GM23338 (cell line): ENCODE measurements at regions not wholly inside any gene's neighbourhood (a gene's known extent, or its start where the extent isn't known, plus 50 kb on each side); places are given as distances from the start of the nearest gene placed in this dataset.

Experiments used
- ATAC-seq: fragments of 200-7000 bp; cut with Tn5 transposase; 3 replicates; pipeline ENCODE4 v1.9.1; 2020
- DNase-seq: peaks from one replicate; pipeline ENCODE4 v3.0.0-alpha.2; 2015; ENCODE audit warnings: low spot score
- H2AFZ ChIP-seq: fragments of 200-600 bp; sonication (generic); 2 replicates; pipeline ENCODE4 v1.8.0; 2016; ENCODE audit warnings: antibody characterized with exemption, mild to moderate bottlenecking, moderate library complexity
- H3F3A ChIP-seq: fragments of 200-600 bp; sonication (generic); replicated peaks from 2 replicates; pipeline ENCODE4 v1.8.0; 2017; ENCODE audit warnings: antibody characterized with exemption, mixed run types, low read depth
- H3K27ac ChIP-seq: fragments of 200-600 bp; sonication (generic); 2 replicates; pipeline ENCODE4 v1.6.1; 2016; ENCODE audit warnings: low read depth
- H3K27me3 ChIP-seq: fragments of 200-600 bp; sonication (generic); 2 replicates; pipeline ENCODE4 v1.8.0; 2016; ENCODE audit warnings: mild to moderate bottlenecking, mixed run types, moderate library complexity; ENCODE audit not compliant: insufficient read depth
- H3K36me3 ChIP-seq: fragments of 200-600 bp; sonication (generic); 2 replicates; pipeline ENCODE4 v1.8.0; 2016; ENCODE audit warnings: mild to moderate bottlenecking; ENCODE audit not compliant: insufficient read depth
- H3K4me1 ChIP-seq: fragments of 200-600 bp; sonication (generic); 2 replicates; pipeline ENCODE4 v1.8.0; 2016; ENCODE audit warnings: mild to moderate bottlenecking, moderate library complexity; ENCODE audit not compliant: insufficient read depth
- H3K4me2 ChIP-seq: fragments of 200-600 bp; sonication (generic); 2 replicates; pipeline ENCODE4 v1.7.1; 2017; ENCODE audit warnings: mixed run types
- H3K4me3 ChIP-seq: fragments of 200-600 bp; sonication (generic); 2 replicates; pipeline ENCODE4 v1.6.1; 2016; ENCODE audit warnings: mixed run types
- H3K79me2 ChIP-seq: fragments of 200-600 bp; sonication (generic); replicated peaks from 2 replicates; pipeline ENCODE4 v1.8.0; 2017; ENCODE audit warnings: mild to moderate bottlenecking; ENCODE audit not compliant: insufficient read depth
- H3K9me2 ChIP-seq: fragments of 200-600 bp; sonication (generic); 2 replicates; pipeline ENCODE4 v1.8.0; 2017; ENCODE audit not compliant: insufficient read depth
- H4K20me1 ChIP-seq: fragments of 200-600 bp; sonication (generic); replicated peaks from 2 replicates; pipeline ENCODE4 v1.8.0; 2017; ENCODE audit warnings: mild to moderate bottlenecking; ENCODE audit not compliant: insufficient read depth
- H3K27ac Mint-ChIP-seq: 2 replicates; pipeline ENCODE4 v1.8.0; 2020; ENCODE audit warnings: inconsistent platforms, mild to moderate bottlenecking, moderate library complexity, mixed read lengths
- H3K27me3 Mint-ChIP-seq: 3 replicates; pipeline ENCODE4 v1.8.0; 2022; ENCODE audit warnings: low read depth, mild to moderate bottlenecking, moderate library complexity, mixed read lengths, inconsistent platforms; ENCODE audit not compliant: insufficient read depth, poor library complexity
- H3K36me3 Mint-ChIP-seq: 3 replicates; pipeline ENCODE4 v1.8.0; 2021; ENCODE audit warnings: low read depth, mild to moderate bottlenecking, inconsistent platforms, moderate library complexity, mixed read lengths
- H3K4me1 Mint-ChIP-seq: 3 replicates; pipeline ENCODE4 v1.8.0; 2020; ENCODE audit warnings: mild to moderate bottlenecking, inconsistent platforms, mixed read lengths
- H3K4me3 Mint-ChIP-seq: 3 replicates; pipeline ENCODE4 v1.8.0; 2021; ENCODE audit warnings: moderate library complexity, mild to moderate bottlenecking, inconsistent platforms, mixed read lengths
- H3K9me3 Mint-ChIP-seq: 3 replicates; pipeline ENCODE4 v1.8.0; 2020; ENCODE audit warnings: moderate library complexity, mild to moderate bottlenecking, inconsistent platforms, mixed read lengths
- CREB1 ChIP-seq: fragments of 250-450 bp; sonication (Bioruptor Pico); IDR thresholded peaks from 2 replicates; pipeline ENCODE4 v1.5.0; 2020; ENCODE audit warnings: low read depth, mild to moderate bottlenecking, moderate library complexity
- CTCF ChIP-seq, 2 experiments: fragments of 200-600 bp in 1 of 2; sonication (generic) in 1 of 2; conservative IDR thresholded peaks; 2 replicates each; pipeline versions ENCODE4 v1.5.1 to v1.6.1; 2016 to 2017; ENCODE audit warnings: antibody characterized with exemption in 2 of 2, low read depth in 2 of 2, mild to moderate bottlenecking in 2 of 2, moderate library complexity in 1 of 2
- ETS1 ChIP-seq: IDR thresholded peaks from 2 replicates; pipeline ENCODE4 v1.6.1; 2016; ENCODE audit warnings: antibody characterized with exemption
- EZH2 ChIP-seq: fragments of 200-600 bp; sonication (generic); IDR thresholded peaks from one replicate; pipeline ENCODE4 v1.8.0; 2017; ENCODE audit warnings: antibody characterized with exemption, mild to moderate bottlenecking, low read depth; ENCODE audit not compliant: unreplicated experiment
- EZH2phosphoT487 ChIP-seq: fragments of 200-600 bp; sonication (generic); IDR thresholded peaks from one replicate; pipeline ENCODE4 v1.8.1; 2018; ENCODE audit warnings: antibody characterized with exemption; ENCODE audit not compliant: unreplicated experiment
- JUNB ChIP-seq: IDR thresholded peaks from one replicate; pipeline ENCODE4 v1.6.1; 2016; ENCODE audit warnings: antibody characterized with exemption; ENCODE audit not compliant: unreplicated experiment
- NANOG ChIP-seq: IDR thresholded peaks from 2 replicates; pipeline ENCODE4 v1.6.1; 2016; ENCODE audit warnings: antibody characterized with exemption, borderline replicate concordance
- POLR2AphosphoS5 ChIP-seq: IDR thresholded peaks from 2 replicates; pipeline ENCODE4 v1.6.1; 2016; ENCODE audit warnings: antibody characterized with exemption, low read depth
- REST ChIP-seq: IDR thresholded peaks from one replicate; pipeline ENCODE4 v1.6.1; 2018; ENCODE audit warnings: antibody characterized with exemption; ENCODE audit not compliant: unreplicated experiment
- STAT1 ChIP-seq: IDR thresholded peaks from one replicate; pipeline ENCODE4 v1.6.1; 2016; ENCODE audit warnings: antibody characterized with exemption; ENCODE audit not compliant: unreplicated experiment
- ZNF114 ChIP-seq: fragments of 250-450 bp; sonication (Bioruptor Pico); IDR thresholded peaks from 2 replicates; pipeline ENCODE4 v1.5.0; 2020; ENCODE audit warnings: mild to moderate bottlenecking, moderate library complexity
- ZNF331 ChIP-seq: fragments of 250-450 bp; sonication (Bioruptor Pico); IDR thresholded peaks from 2 replicates; pipeline ENCODE4 v1.5.0; 2020; ENCODE audit warnings: low read depth, mild to moderate bottlenecking, moderate library complexity
- ZNF462 ChIP-seq: fragments of 250-450 bp; sonication (Bioruptor Pico); IDR thresholded peaks from 2 replicates; pipeline ENCODE4 v1.5.0; 2020; ENCODE audit warnings: mild to moderate bottlenecking, moderate library complexity

- no peaks in the 10 kb centered on the region for H3K27me3 ChIP-seq
- TF ChIP-seq JUNB (no peak), EZH2phosphoT487 (no peak), CTCF (conservative IDR thresholded peaks at IDR 0.05; ENCODE audit: low read depth in 2 of 2) (no peak), EZH2 (no peak), ZNF331 (CRISPR knock-in tag) (no peak), ZNF114 (no peak), ETS1 (no peak), STAT1 (no peak), ZNF462 (CRISPR knock-in tag) (no peak), NANOG (no peak), CREB1 (no peak), REST (no peak), POLR2AphosphoS5 (no peak)
- no peak for ATAC-seq
- Mint-ChIP-seq H3K36me3 (no peaks in the 10 kb centered on the region), H3K4me3 (no peak overlapping the region), H3K27me3 (peaks cover 3% of the 10 kb centered on the region), H3K9me3 (no peaks in the 10 kb centered on the region), H3K27ac (no peak overlapping the region), H3K4me1 (no peaks in the 10 kb centered on the region)
- no peaks in the 10 kb centered on the region for H3K9me2 ChIP-seq
- H2AFZ ChIP-seq, result no peak overlapping the region
- H3K79me2 ChIP-seq, result no peaks in the 10 kb centered on the region
- no peak overlapping the region for H3K27ac ChIP-seq
- no peaks in the 10 kb centered on the region for H3K4me1 ChIP-seq
- H3K4me3 ChIP-seq, result no peak overlapping the region
- no peaks in the 10 kb centered on the region for H3F3A ChIP-seq
- H4K20me1 ChIP-seq, result no peaks in the 10 kb centered on the region
- no peaks in the 10 kb centered on the region for H3K36me3 ChIP-seq
- no peak for DNase-seq
- no peak overlapping the region for H3K4me2 ChIP-seq
Observed at GRCh38 chr4:19752599-19752998, 499.1 kb upstream of the SLIT2 start.
